H1 (cell line): ENCODE measurements at regions not wholly inside any gene's neighbourhood (a gene's known extent, or its start where the extent isn't known, plus 50 kb on each side); places are given as distances from the start of the nearest gene placed in this dataset.

Source experiments
- CTCF ChIA-PET: fragments of 300-600 bp; sonication (Branson Sonifier 250); formaldehyde crosslinking; loops from one replicate; lab custom pipeline; 2021; ENCODE audit not compliant: partially characterized antibody; lab: Charles Lee
- POLR2A ChIA-PET: fragments of 300-600 bp; sonication (Branson Sonifier 250); formaldehyde crosslinking; loops from one replicate; lab custom pipeline; 2021; ENCODE audit warnings: inconsistent platforms; ENCODE audit not compliant: partially characterized antibody; lab: Charles Lee
- DNase-seq, 2 experiments: peaks; one replicate each; pipeline versions ENCODE4 v3.0.0 to v3.0.0-alpha.2; 2010 to 2022; ENCODE audit warnings: low spot score in 2 of 2, low read depth in 1 of 2, mixed read lengths in 1 of 2
- FAIRE-seq: peaks from 2 replicates; lab custom pipeline; 2011; peaks lifted over from hg19 to GRCh38; lab: Jason Lieb, UNC
- H2AFZ ChIP-seq: 2 replicates; pipeline ENCODE4 v1.8.1; 2012; ENCODE audit warnings: low read length, inconsistent platforms
- H2AK5ac ChIP-seq: 2 replicates; pipeline ENCODE4 v1.6.1; 2013; ENCODE audit warnings: low read depth, low read length
- H2BK120ac ChIP-seq: replicated peaks from 2 replicates; pipeline ENCODE3; 2013; ENCODE audit warnings: low read depth, low read length, inconsistent platforms
- H2BK12ac ChIP-seq: 2 replicates; pipeline ENCODE4 v1.6.1; 2013; ENCODE audit warnings: low read depth, low read length
- H2BK15ac ChIP-seq: 2 replicates; pipeline ENCODE4 v1.6.1; 2013; ENCODE audit warnings: low read length
- H2BK20ac ChIP-seq: 2 replicates; pipeline ENCODE4 v1.6.1; 2013; ENCODE audit warnings: low read length
- H2BK5ac ChIP-seq: 2 replicates; pipeline ENCODE4 v1.6.1; 2013; ENCODE audit warnings: low read depth, low read length
- H3K14ac ChIP-seq: 2 replicates; pipeline ENCODE4 v1.6.1; 2013; ENCODE audit warnings: inconsistent platforms; ENCODE audit not compliant: insufficient read length
- H3K18ac ChIP-seq: 2 replicates; pipeline ENCODE4 v1.6.1; 2013; ENCODE audit warnings: low read length; ENCODE audit errors: extremely low read depth
- H3K23ac ChIP-seq: 2 replicates; pipeline ENCODE4 v1.6.1; 2013; ENCODE audit warnings: inconsistent platforms; ENCODE audit not compliant: insufficient read length
- H3K23me2 ChIP-seq: 2 replicates; pipeline ENCODE4 v1.6.1; 2013; ENCODE audit warnings: low read depth, low read length
- H3K27ac ChIP-seq: 2 replicates; pipeline ENCODE4 v1.6.1; 2011; ENCODE audit warnings: low read depth, low read length, inconsistent platforms
- H3K27me3 ChIP-seq, 4 experiments: replicated peaks in 1 of 4; 1 replicate in 1 of 4; 2 replicates in 3 of 4; pipeline versions ENCODE4 v1.6.1 to v1.8.1; 2011 to 2013; ENCODE audit warnings: low read length in 3 of 4, mild to moderate bottlenecking in 3 of 4, inconsistent platforms in 2 of 4, mixed read lengths in 2 of 4, moderate library complexity in 1 of 4; ENCODE audit not compliant: control insufficient read depth in 3 of 4, insufficient read depth in 3 of 4; ENCODE audit errors: extremely low read depth in 1 of 4
- H3K36me3 ChIP-seq, 4 experiments: 2 replicates each; pipeline versions ENCODE4 v1.6.1 to v1.8.1; 2011 to 2013; ENCODE audit warnings: mild to moderate bottlenecking in 4 of 4, low read length in 3 of 4, moderate library complexity in 2 of 4, control low read depth in 1 of 4, inconsistent platforms in 1 of 4; ENCODE audit not compliant: insufficient read depth in 4 of 4, control insufficient read depth in 2 of 4
- H3K4ac ChIP-seq: replicated peaks from 2 replicates; pipeline ENCODE3; 2013; ENCODE audit warnings: low read length, low read depth, mixed read lengths, inconsistent platforms; ENCODE audit not compliant: insufficient read length
- H3K4me1 ChIP-seq, 4 experiments: replicated peaks in 1 of 4; 1 replicate in 1 of 4; 2 replicates in 3 of 4; pipeline versions ENCODE4 v1.6.1 to v1.8.1; 2011 to 2013; ENCODE audit warnings: low read length in 3 of 4, inconsistent platforms in 2 of 4, mixed read lengths in 1 of 4; ENCODE audit not compliant: insufficient read depth in 4 of 4, control insufficient read depth in 3 of 4
- H3K4me2 ChIP-seq, 2 experiments: 2 replicates each; pipeline versions ENCODE4 v1.6.1 to v1.8.1; 2011 to 2013; ENCODE audit warnings: low read depth in 2 of 2, low read length in 2 of 2, control low read depth in 1 of 2, inconsistent platforms in 1 of 2, mild to moderate bottlenecking in 1 of 2; ENCODE audit not compliant: insufficient read depth in 1 of 2
- H3K4me3 ChIP-seq, 4 experiments: fragments of 200-600, 300-600 bp in 1 of 4; sonication (generic), shearing (Covaris generic), sonication (Bioruptor Twin) in 1 of 4; 2 replicates each; pipeline versions ENCODE4 v1.5.1 to v1.8.1; 2011 to 2016; ENCODE audit warnings: low read length in 4 of 4, low read depth in 3 of 4, control low read depth in 2 of 4, inconsistent platforms in 2 of 4, mild to moderate bottlenecking in 2 of 4, mixed read lengths in 1 of 4, moderate library complexity in 1 of 4; ENCODE audit not compliant: insufficient read depth in 2 of 4; ENCODE audit errors: extremely low read depth in 1 of 4
- H3K56ac ChIP-seq: replicated peaks from 2 replicates; pipeline ENCODE3; 2013; ENCODE audit warnings: low read depth, mild to moderate bottlenecking, mixed read lengths, low read length, inconsistent platforms; ENCODE audit not compliant: insufficient read length
- H3K79me1 ChIP-seq: 2 replicates; pipeline ENCODE4 v1.6.1; 2013; ENCODE audit warnings: low read depth, low read length, control low read depth
- H3K79me2 ChIP-seq, 2 experiments: 2 replicates each; pipeline versions ENCODE4 v1.6.1 to v1.8.1; 2012 to 2013; ENCODE audit warnings: low read length in 2 of 2, mild to moderate bottlenecking in 2 of 2, inconsistent platforms in 1 of 2; ENCODE audit not compliant: insufficient read depth in 2 of 2, control insufficient read depth in 1 of 2
- H3K9ac ChIP-seq, 4 experiments: replicated peaks in 1 of 4; 1 replicate in 1 of 4; 2 replicates in 3 of 4; pipeline versions ENCODE4 v1.6.1 to v1.8.1; 2011 to 2013; ENCODE audit warnings: low read depth in 3 of 4, low read length in 3 of 4, control low read depth in 2 of 4, mild to moderate bottlenecking in 2 of 4, moderate library complexity in 2 of 4, inconsistent platforms in 1 of 4; ENCODE audit errors: extremely low read depth in 1 of 4
- H3K9me3 ChIP-seq, 2 experiments: 2 replicates each; pipeline versions ENCODE4 v1.6.1 to v1.8.1; 2012 to 2013; ENCODE audit warnings: mild to moderate bottlenecking in 2 of 2, moderate library complexity in 2 of 2, control low read depth in 1 of 2, inconsistent platforms in 1 of 2, low read depth in 1 of 2, low read length in 1 of 2, mixed read lengths in 1 of 2; ENCODE audit not compliant: insufficient read depth in 2 of 2
- H4K20me1 ChIP-seq, 2 experiments: replicated peaks in 1 of 2; 2 replicates each; pipeline versions ENCODE3 to v1.8.1; 2011 to 2013; ENCODE audit warnings: inconsistent platforms in 2 of 2, low read length in 2 of 2, mild to moderate bottlenecking in 1 of 2; ENCODE audit not compliant: insufficient read depth in 2 of 2, control insufficient read depth in 1 of 2
- H4K5ac ChIP-seq: 2 replicates; pipeline ENCODE4 v1.6.1; 2013; ENCODE audit warnings: low read length, low read depth, mixed read lengths, inconsistent platforms; ENCODE audit not compliant: insufficient read length
- H4K8ac ChIP-seq: 2 replicates; pipeline ENCODE4 v1.8.0; 2013; ENCODE audit warnings: mild to moderate bottlenecking, moderate library complexity, low read length, inconsistent platforms; ENCODE audit not compliant: insufficient read depth; ENCODE audit errors: extremely low read depth
- H4K91ac ChIP-seq: replicated peaks from 2 replicates; pipeline ENCODE3; 2013; ENCODE audit warnings: low read length, mixed read lengths, inconsistent platforms; ENCODE audit not compliant: insufficient read length
- RBBP5 ChIP-seq: IDR thresholded peaks from 2 replicates; pipeline ENCODE4 v1.7.1; 2012; ENCODE audit warnings: low read depth, mild to moderate bottlenecking, inconsistent platforms, low read length, moderate library complexity, borderline replicate concordance
- SP2 ChIP-seq: IDR thresholded peaks from 2 replicates; pipeline ENCODE4 v1.6.1; 2012; ENCODE audit warnings: mild to moderate bottlenecking, low read length, inconsistent platforms
- TAF7 ChIP-seq: optimal IDR thresholded peaks from 2 replicates; pipeline ENCODE3; 2011; ENCODE audit warnings: low read depth, mild to moderate bottlenecking, inconsistent platforms, low read length, moderate library complexity, borderline replicate concordance
- WGBS, 2 experiments: shearing (Covaris generic) in 1 of 2; methylation state at CpG; one replicate each; pipeline versions ENCODE4 v1.1.6 to v1.1.7; 2013 to 2015; ENCODE audit warnings: low lambda C conversion rate in 2 of 2, mixed read lengths in 2 of 2, inconsistent platforms in 1 of 2, low coverage in 1 of 2, missing lambda C conversion rate in 1 of 2; ENCODE audit not compliant: insufficient replicate concordance in 2 of 2, insufficient coverage in 1 of 2, insufficient read length in 1 of 2; ENCODE audit errors: extremely low coverage in 1 of 2, missing lambda C conversion rate in 1 of 2; 5-methylcytosine and 5-hydroxymethylcytosine counted together

DNA sequence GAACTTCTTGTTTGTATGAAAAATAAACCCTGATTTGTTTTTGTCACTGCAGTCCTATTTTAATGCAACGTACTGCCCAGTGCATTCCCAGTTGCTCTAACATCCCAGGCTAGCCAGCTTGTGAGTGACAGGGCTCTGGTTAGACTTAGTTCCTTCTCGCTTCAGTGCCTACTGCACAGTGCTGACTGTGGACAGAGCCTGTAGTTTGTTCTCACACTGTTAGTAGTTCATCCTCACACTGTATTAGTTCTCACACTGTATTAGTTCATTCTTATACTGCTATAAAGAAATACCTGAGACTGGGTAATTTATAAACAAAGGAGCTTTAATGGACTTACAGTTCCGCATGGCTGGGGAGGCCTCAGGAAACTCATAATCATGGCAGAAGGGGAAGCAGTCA, 116.6 kb upstream of the SALL1 start:
- H3K4me3 ChIP-seq, result no peak overlapping the region
- no peaks in the 10 kb centered on the region for H3K79me1 ChIP-seq
- H3K56ac ChIP-seq, result no peak overlapping the region
- H3K14ac ChIP-seq, result no peak overlapping the region
- no peak overlapping the region for H4K8ac ChIP-seq
- no peak overlapping the region for H4K91ac ChIP-seq
- no peak overlapping the region for H2BK120ac ChIP-seq
- no peak overlapping the region for H2BK5ac ChIP-seq
- peaks cover 3 to 8% of the 10 kb centered on the region in 2 experiments; a peak in 2 of 4 replicates for H3K9me3 ChIP-seq
- no peaks in the 10 kb centered on the region for H3K23me2 ChIP-seq
- H3K4me1 ChIP-seq, result no peaks in the 10 kb centered on the region
- H2BK15ac ChIP-seq, result no peak overlapping the region
- H3K36me3 ChIP-seq, result no peaks in the 10 kb centered on the region
- 98% methylated on average over 3 of the region's 3 CpGs; no CpG with 5 or more reads in 1 of the 2 experiments for WGBS, 2 experiments
- no peak overlapping the region for H2AFZ ChIP-seq
- no peak overlapping the region for H3K9ac ChIP-seq
- FAIRE-seq (no peak), DNase-seq (no peak)
- POLR2A ChIA-PET, result no interaction called here
- no peaks in the 10 kb centered on the region for H3K27me3 ChIP-seq
- H4K5ac ChIP-seq, result no peak overlapping the region
- no peak overlapping the region for H2BK20ac ChIP-seq
- H2AK5ac ChIP-seq, result no peak overlapping the region
- H2BK12ac ChIP-seq, result no peak overlapping the region
- H3K4ac ChIP-seq, result no peak overlapping the region
- H4K20me1 ChIP-seq, result no peaks in the 10 kb centered on the region
- no peak overlapping the region for H3K18ac ChIP-seq
- TF ChIP-seq RBBP5 (no peak), SP2 (no peak), TAF7 (no peak)
- TF ChIP-seq, all 59 proteins: peak for 0
- no peak overlapping the region for H3K4me2 ChIP-seq
- H3K27ac ChIP-seq, result no peak overlapping the region
- no peaks in the 10 kb centered on the region for H3K79me2 ChIP-seq
- no peak overlapping the region for H3K23ac ChIP-seq
- CTCF ChIA-PET, result interaction anchor here (0.9 kb wide), 1 partner anchor 53 kb away, joined by 4 read pairs; no protein-coding TSS in a partner anchor
